ENCODE measurements at regions not wholly inside any gene's neighbourhood (a gene's known extent, or its start where the extent isn't known, plus 50 kb on each side); places are given as distances from the start of the nearest gene placed in this dataset.

DNA sequence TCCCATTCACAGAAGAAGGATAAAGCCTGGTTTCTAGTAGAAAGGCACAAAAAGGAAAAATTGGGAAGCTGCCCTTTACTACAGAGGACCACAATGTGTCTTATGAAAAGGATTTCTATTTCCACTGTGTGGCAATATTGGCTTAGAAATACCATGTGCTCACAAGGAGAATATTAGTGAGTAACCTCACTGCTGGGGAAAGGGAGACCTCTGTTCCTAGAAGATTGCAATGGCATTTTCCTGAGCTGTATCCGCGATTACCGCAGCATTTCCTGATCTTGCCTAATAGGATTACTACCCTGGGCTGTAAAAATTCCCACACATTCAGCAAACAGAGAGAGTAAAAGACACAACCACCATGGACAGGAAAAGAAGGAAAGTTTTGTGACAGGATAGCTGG lies 308.8 kb upstream of the TECRL start:
- DNase-seq, result no peak
- H2BK15ac ChIP-seq (ENCODE audit: low read depth, low read length), result no peak overlapping the region
- H2BK20ac ChIP-seq (ENCODE audit: low read depth, low read length), result no peak overlapping the region
- H4K8ac ChIP-seq (ENCODE audit: low read depth in 2 of 2, low read length in 2 of 2), result no peak overlapping the region
- no peaks in the 10 kb centered on the region for H3K4me1 ChIP-seq (ENCODE audit: control insufficient read depth, insufficient read depth, low read length)
- H3K9me1 ChIP-seq (ENCODE audit: insufficient read depth, low read length), result no peaks in the 10 kb centered on the region
- TF ChIP-seq CTCF (conservative IDR thresholded peaks at IDR 0.05; ENCODE audit: low read depth, low read length) (no peak), POLR2A (IDR thresholded peaks at IDR 0.05; ENCODE audit: low read depth, low read length) (no peak), BHLHE40 (IDR thresholded peaks at IDR 0.05; ENCODE audit: low read depth, low read length) (no peak), MAZ (IDR thresholded peaks at IDR 0.05; ENCODE audit: borderline replicate concordance, low read depth, low read length) (no peak), RAD21 (IDR thresholded peaks at IDR 0.05; ENCODE audit: low read length) (no peak)
- H3K23ac ChIP-seq (ENCODE audit: low read depth, low read length), result no peak overlapping the region
- BruUV-seq (replicated peaks), result no TSS peak
- no peak overlapping the region for H3K14ac ChIP-seq (replicated peaks; ENCODE audit: low read depth, low read length)
- no peak overlapping the region for H3K9ac ChIP-seq (ENCODE audit: low read depth, low read length)
- no peaks in the 10 kb centered on the region for H3K79me1 ChIP-seq (ENCODE audit: low read depth in 1 of 2, low read length in 2 of 2)
- no peaks in the 10 kb centered on the region for H4K20me1 ChIP-seq (ENCODE audit: insufficient read depth, low read length)
- no peak overlapping the region for H2BK120ac ChIP-seq (ENCODE audit: low read depth, low read length)
- intact Hi-C loops (cut with micrococcal nuclease) (no loop called here), dilution Hi-C loops (cut with HindIII; ENCODE audit: low sequenced_read_pairs, unreplicated experiment) (no loop called here), in situ Hi-C loops (cut with MboI; ENCODE audit: low sequenced_read_pairs) (no loop called here)
- H2AFZ ChIP-seq (replicated peaks; ENCODE audit: low read length, poor library complexity), result no peak overlapping the region
- H4K91ac ChIP-seq (ENCODE audit: insufficient read depth, low read depth, low read length), result no peak overlapping the region
- H3K18ac ChIP-seq (ENCODE audit: low read depth, low read length), result no peak overlapping the region
- no peak overlapping the region for H4K5ac ChIP-seq (ENCODE audit: low read depth, low read length)
- no peaks in the 10 kb centered on the region for H3K36me3 ChIP-seq (ENCODE audit: control insufficient read depth, insufficient read depth, low read length)
- no peak overlapping the region for H3K4me2 ChIP-seq (ENCODE audit: low read depth, low read length)
- peaks cover 4% of the 10 kb centered on the region; the same call in 1 of the 2 replicates for H3K9me3 ChIP-seq (ENCODE audit: control insufficient read depth, insufficient read depth, low read length)
- no peak overlapping the region for H2BK5ac ChIP-seq (ENCODE audit: low read depth, low read length, poor library complexity, severe bottlenecking)
- no peak overlapping the region for H3K4me3 ChIP-seq (ENCODE audit: insufficient read depth, low read depth, low read length)
- CTCF ChIA-PET, result no interaction called here
- H2AK5ac ChIP-seq (ENCODE audit: low read depth, low read length), result no peak overlapping the region
- POLR2A ChIA-PET (ENCODE audit: unreplicated experiment), result no interaction called here
- H3K27ac ChIP-seq (ENCODE audit: insufficient read depth, low read length), result no peak overlapping the region
- ATAC-seq (ENCODE audit: low read depth), result no peak
- H2AK9ac ChIP-seq (replicated peaks; ENCODE audit: low read depth, low read length, poor library complexity), result no peak overlapping the region
- H3K56ac ChIP-seq (ENCODE audit: extremely low read depth, insufficient read depth, low read length), result no peak overlapping the region
- no peak overlapping the region for H3K4ac ChIP-seq (ENCODE audit: low read depth, low read length)
- WGBS, 2 experiments (ENCODE audit: extremely low coverage in 2 of 2, insufficient read length in 1 of 2), result no CpG with 5 or more reads among the region's 3 CpGs
- no peaks in the 10 kb centered on the region for H3K27me3 ChIP-seq (ENCODE audit: control insufficient read depth, insufficient read depth, low read length)

All from IMR-90 (cell line).